ENCODE measurements at regions not wholly inside any gene's neighbourhood (a gene's known extent, or its start where the extent isn't known, plus 50 kb on each side); places are given as distances from the start of the nearest gene placed in this dataset.

- Histone ChIP-seq H3K9me3 (ENCODE audit: control insufficient read depth in 1 of 2, low read length in 2 of 2) (no peaks in the 10 kb centered on the region), H3K4me3 (ENCODE audit: low read depth in 1 of 2, low read length in 2 of 2) (no peak overlapping the region), H3K36me3 (ENCODE audit: control insufficient read depth in 1 of 2, insufficient read depth in 2 of 2, low read length in 2 of 2) (no peaks in the 10 kb centered on the region), H3K4me1 (ENCODE audit: control insufficient read depth in 1 of 2, insufficient read depth in 2 of 2, low read length in 2 of 2) (no peaks in the 10 kb centered on the region), H3K27me3 (ENCODE audit: low read depth, low read length) (no peaks in the 10 kb centered on the region), H3K27ac (ENCODE audit: low read length) (no peak overlapping the region)
These were observed 352.4 kb upstream of the TMCO5A start for GRCh38 chr15:37581866-37582532.

GRCh38 chr15:37582852-37583251, 351.6 kb upstream of the TMCO5A start:
- Histone ChIP-seq H3K27me3 (ENCODE audit: low read depth, low read length) (no peaks in the 10 kb centered on the region), H3K4me3 (ENCODE audit: low read depth in 1 of 2, low read length in 2 of 2) (no peak overlapping the region), H3K27ac (ENCODE audit: low read length) (no peak overlapping the region), H3K36me3 (ENCODE audit: control insufficient read depth in 1 of 2, insufficient read depth in 2 of 2, low read length in 2 of 2) (no peaks in the 10 kb centered on the region), H3K9me3 (ENCODE audit: control insufficient read depth in 1 of 2, low read length in 2 of 2) (no peaks in the 10 kb centered on the region), H3K4me1 (ENCODE audit: control insufficient read depth in 1 of 2, insufficient read depth in 2 of 2, low read length in 2 of 2) (no peaks in the 10 kb centered on the region)

GRCh38 chr15:37586011-37586583, 348.3 kb upstream of the TMCO5A start:
- no peaks in the 10 kb centered on the region for H3K9me3 ChIP-seq (ENCODE audit: control insufficient read depth in 1 of 2, low read length in 2 of 2)
- H3K4me3 ChIP-seq (ENCODE audit: low read depth in 1 of 2, low read length in 2 of 2) = no peak overlapping the region
- H3K27ac ChIP-seq (ENCODE audit: low read length) = no peak overlapping the region
- H3K27me3 ChIP-seq (ENCODE audit: low read depth, low read length) = no peaks in the 10 kb centered on the region
- no peaks in the 10 kb centered on the region for H3K4me1 ChIP-seq (ENCODE audit: control insufficient read depth in 1 of 2, insufficient read depth in 2 of 2, low read length in 2 of 2)
- H3K36me3 ChIP-seq (ENCODE audit: control insufficient read depth in 1 of 2, insufficient read depth in 2 of 2, low read length in 2 of 2) = no peaks in the 10 kb centered on the region

- Histone ChIP-seq H3K4me1 (ENCODE audit: control insufficient read depth in 1 of 2, insufficient read depth in 2 of 2, low read length in 2 of 2) (no peaks in the 10 kb centered on the region), H3K27ac (ENCODE audit: low read length) (no peak overlapping the region), H3K4me3 (ENCODE audit: low read depth in 1 of 2, low read length in 2 of 2) (no peak overlapping the region), H3K9me3 (ENCODE audit: control insufficient read depth in 1 of 2, low read length in 2 of 2) (no peaks in the 10 kb centered on the region), H3K27me3 (ENCODE audit: low read depth, low read length) (no peaks in the 10 kb centered on the region), H3K36me3 (ENCODE audit: control insufficient read depth in 1 of 2, insufficient read depth in 2 of 2, low read length in 2 of 2) (no peaks in the 10 kb centered on the region)
These were observed 347.5 kb upstream of the TMCO5A start for GRCh38 chr15:37586976-37587375.

GRCh38 chr15:37594417-37594816, 340.0 kb upstream of the TMCO5A start:
- no peaks in the 10 kb centered on the region for H3K4me1 ChIP-seq (ENCODE audit: control insufficient read depth in 1 of 2, insufficient read depth in 2 of 2, low read length in 2 of 2)

GRCh38 chr15:37595426-37595970, 338.9 kb upstream of the TMCO5A start:
- Histone ChIP-seq H3K27me3 (ENCODE audit: low read depth, low read length) (no peaks in the 10 kb centered on the region), H3K4me1 (ENCODE audit: control insufficient read depth in 1 of 2, insufficient read depth in 2 of 2, low read length in 2 of 2) (no peaks in the 10 kb centered on the region), H3K4me3 (ENCODE audit: low read depth in 1 of 2, low read length in 2 of 2) (no peak overlapping the region), H3K36me3 (ENCODE audit: control insufficient read depth in 1 of 2, insufficient read depth in 2 of 2, low read length in 2 of 2) (no peaks in the 10 kb centered on the region), H3K27ac (ENCODE audit: low read length) (no peak overlapping the region), H3K9me3 (ENCODE audit: control insufficient read depth in 1 of 2, low read length in 2 of 2) (no peaks in the 10 kb centered on the region)

More at GRCh38 chr15:37594417-37594816, 340.0 kb upstream of the TMCO5A start:
- H3K27ac ChIP-seq (ENCODE audit: low read length) = no peak overlapping the region
- H3K36me3 ChIP-seq (ENCODE audit: control insufficient read depth in 1 of 2, insufficient read depth in 2 of 2, low read length in 2 of 2) = no peaks in the 10 kb centered on the region
- H3K27me3 ChIP-seq (ENCODE audit: low read depth, low read length) = no peaks in the 10 kb centered on the region
- no peaks in the 10 kb centered on the region for H3K9me3 ChIP-seq (ENCODE audit: control insufficient read depth in 1 of 2, low read length in 2 of 2)
- no peak overlapping the region for H3K4me3 ChIP-seq (ENCODE audit: low read depth in 1 of 2, low read length in 2 of 2)

- Histone ChIP-seq H3K27ac (ENCODE audit: low read length) (no peak overlapping the region), H3K27me3 (ENCODE audit: low read depth, low read length) (no peaks in the 10 kb centered on the region), H3K4me1 (ENCODE audit: control insufficient read depth in 1 of 2, insufficient read depth in 2 of 2, low read length in 2 of 2) (no peaks in the 10 kb centered on the region), H3K9me3 (ENCODE audit: control insufficient read depth in 1 of 2, low read length in 2 of 2) (no peaks in the 10 kb centered on the region), H3K36me3 (ENCODE audit: control insufficient read depth in 1 of 2, insufficient read depth in 2 of 2, low read length in 2 of 2) (no peaks in the 10 kb centered on the region), H3K4me3 (ENCODE audit: low read depth in 1 of 2, low read length in 2 of 2) (no peak overlapping the region)
These were observed 335.3 kb upstream of the TMCO5A start for GRCh38 chr15:37599156-37599555.

GRCh38 chr15:37616215-37616614, 318.2 kb upstream of the TMCO5A start:
- H3K4me3 ChIP-seq (ENCODE audit: low read depth in 1 of 2, low read length in 2 of 2) = no peak overlapping the region
- H3K36me3 ChIP-seq (ENCODE audit: control insufficient read depth in 1 of 2, insufficient read depth in 2 of 2, low read length in 2 of 2) = no peaks in the 10 kb centered on the region

GRCh38 chr15:37618353-37618752, 316.1 kb upstream of the TMCO5A start:
- Histone ChIP-seq H3K27me3 (ENCODE audit: low read depth, low read length) (no peaks in the 10 kb centered on the region), H3K36me3 (ENCODE audit: control insufficient read depth in 1 of 2, insufficient read depth in 2 of 2, low read length in 2 of 2) (no peaks in the 10 kb centered on the region), H3K9me3 (ENCODE audit: control insufficient read depth in 1 of 2, low read length in 2 of 2) (no peaks in the 10 kb centered on the region), H3K4me1 (ENCODE audit: control insufficient read depth in 1 of 2, insufficient read depth in 2 of 2, low read length in 2 of 2) (no peaks in the 10 kb centered on the region), H3K4me3 (ENCODE audit: low read depth in 1 of 2, low read length in 2 of 2) (no peak overlapping the region), H3K27ac (ENCODE audit: low read length) (no peak overlapping the region)

More at GRCh38 chr15:37616215-37616614, 318.2 kb upstream of the TMCO5A start:
- H3K9me3 ChIP-seq (ENCODE audit: control insufficient read depth in 1 of 2, low read length in 2 of 2) = no peaks in the 10 kb centered on the region
- H3K27ac ChIP-seq (ENCODE audit: low read length) = no peak overlapping the region
- no peaks in the 10 kb centered on the region for H3K27me3 ChIP-seq (ENCODE audit: low read depth, low read length)
- no peaks in the 10 kb centered on the region for H3K4me1 ChIP-seq (ENCODE audit: control insufficient read depth in 1 of 2, insufficient read depth in 2 of 2, low read length in 2 of 2)

GRCh38 chr15:37619358-37620042, 314.9 kb upstream of the TMCO5A start:
- H3K4me3 ChIP-seq (ENCODE audit: low read depth in 1 of 2, low read length in 2 of 2) = no peak overlapping the region
- H3K36me3 ChIP-seq (ENCODE audit: control insufficient read depth in 1 of 2, insufficient read depth in 2 of 2, low read length in 2 of 2) = no peaks in the 10 kb centered on the region
- no peaks in the 10 kb centered on the region for H3K27me3 ChIP-seq (ENCODE audit: low read depth, low read length)
- no peaks in the 10 kb centered on the region for H3K4me1 ChIP-seq (ENCODE audit: control insufficient read depth in 1 of 2, insufficient read depth in 2 of 2, low read length in 2 of 2)
- H3K27ac ChIP-seq (ENCODE audit: low read length) = no peak overlapping the region
- no peaks in the 10 kb centered on the region for H3K9me3 ChIP-seq (ENCODE audit: control insufficient read depth in 1 of 2, low read length in 2 of 2)

GRCh38 chr15:37625576-37625975, 308.9 kb upstream of the TMCO5A start:
- no peak overlapping the region for H3K27ac ChIP-seq (ENCODE audit: low read length)
- no peaks in the 10 kb centered on the region for H3K36me3 ChIP-seq (ENCODE audit: control insufficient read depth in 1 of 2, insufficient read depth in 2 of 2, low read length in 2 of 2)
- no peaks in the 10 kb centered on the region for H3K27me3 ChIP-seq (ENCODE audit: low read depth, low read length)
- H3K4me1 ChIP-seq (ENCODE audit: control insufficient read depth in 1 of 2, insufficient read depth in 2 of 2, low read length in 2 of 2) = no peaks in the 10 kb centered on the region
- H3K4me3 ChIP-seq (ENCODE audit: low read depth in 1 of 2, low read length in 2 of 2) = no peak overlapping the region
- H3K9me3 ChIP-seq (ENCODE audit: control insufficient read depth in 1 of 2, low read length in 2 of 2) = no peaks in the 10 kb centered on the region

Measured in muscle layer of duodenum (tissue), 2 donors.